GM19397 (cell line): ENCODE measurements at regions not wholly inside any gene's neighbourhood (a gene's known extent, or its start where the extent isn't known, plus 50 kb on each side); places are given as distances from the start of the nearest gene placed in this dataset.
A peak's percentile ranks its signal among the peaks of the same experiment; 100 is the strongest.
"Not testable (repeated sequence)": the region's sequence is repeated elsewhere in the genome, so short reads cannot be mapped to it uniquely, and the experiment has no call there.

Experiments
- ATAC-seq: cut with Tn5 transposase; IDR thresholded peaks from one replicate; pipeline ENCODE4 v1.9.1; 2021; ENCODE audit warnings: mild to moderate bottlenecking, moderate library complexity; ENCODE audit not compliant: unreplicated experiment

DNA sequence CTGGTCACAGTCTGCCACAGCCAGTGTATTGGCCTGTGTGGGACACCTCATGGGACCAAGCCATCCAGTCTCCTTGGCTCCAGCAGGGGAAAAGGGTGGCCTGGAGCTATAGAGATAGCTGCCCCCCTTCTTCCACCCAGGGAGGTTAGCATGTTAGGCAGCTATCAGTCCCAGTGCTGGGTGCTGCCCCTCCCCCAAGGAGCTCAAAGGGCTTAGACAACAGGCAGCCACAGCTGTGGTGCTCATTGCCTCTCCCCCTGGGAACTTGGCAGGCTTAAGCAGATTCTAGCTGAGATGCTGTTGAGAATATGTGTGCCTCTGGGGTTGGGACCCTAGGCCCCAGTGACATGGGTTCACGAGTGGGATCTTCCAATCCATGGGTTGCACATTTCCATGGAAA, 226.0 kb upstream of the PTGER4 start:
- no peak for ATAC-seq

DNA sequence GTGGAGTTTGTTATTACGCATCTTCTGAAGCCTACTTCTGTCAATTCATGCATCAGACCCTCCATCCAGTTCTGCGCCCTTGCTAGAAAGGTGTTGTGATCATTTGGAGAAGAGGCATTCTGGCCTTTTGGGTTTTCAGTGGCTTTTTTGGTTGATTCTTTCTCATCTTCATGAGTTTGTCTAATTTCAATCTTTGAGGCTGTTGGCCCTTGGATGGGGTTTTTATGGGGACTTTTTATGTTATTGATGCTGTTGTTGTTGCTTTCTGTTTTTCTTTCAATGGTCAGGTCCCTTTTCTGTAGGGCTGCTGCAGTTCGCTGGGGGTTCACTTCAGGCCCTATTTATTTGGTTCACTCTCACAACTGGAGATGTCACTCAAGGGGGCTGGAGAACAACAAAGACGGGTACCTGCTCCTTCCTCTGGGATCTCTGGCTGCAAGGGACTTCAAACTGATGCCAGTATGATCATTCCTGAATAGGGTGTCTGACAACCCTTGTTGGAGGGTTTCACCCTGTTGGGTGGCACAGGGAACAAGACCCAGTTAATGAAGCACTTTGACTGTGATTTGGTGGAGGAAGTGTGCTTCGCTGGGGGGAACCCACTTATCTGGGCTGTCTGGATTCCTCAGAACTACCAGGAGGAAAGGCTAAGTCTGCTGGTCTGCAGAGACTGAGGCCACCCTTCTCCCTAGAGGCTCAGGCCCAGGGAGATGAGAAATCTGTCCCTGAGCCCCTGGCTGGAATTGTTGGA, 226.7 kb upstream of the PTGER4 start:
- no peak for ATAC-seq

DNA sequence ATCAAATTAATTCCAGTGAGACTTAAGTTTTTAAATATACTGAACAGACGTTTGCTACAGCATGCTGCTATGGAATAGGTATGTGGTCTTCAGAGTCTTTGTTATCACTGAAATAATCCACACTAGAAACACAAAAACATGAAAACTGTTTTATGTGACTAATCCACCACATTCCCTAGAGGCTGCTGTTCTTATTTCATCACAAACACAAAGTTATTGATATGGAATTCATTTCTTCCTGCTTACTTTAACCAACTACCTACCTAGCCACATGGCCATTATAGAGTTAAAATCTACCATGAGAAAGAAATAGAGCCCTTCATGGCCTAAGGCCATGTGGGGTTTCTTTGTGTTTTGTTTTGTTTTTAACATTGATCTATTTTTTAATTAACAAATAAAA, 232.3 kb upstream of the PTGER4 start:
- no peak for ATAC-seq

DNA sequence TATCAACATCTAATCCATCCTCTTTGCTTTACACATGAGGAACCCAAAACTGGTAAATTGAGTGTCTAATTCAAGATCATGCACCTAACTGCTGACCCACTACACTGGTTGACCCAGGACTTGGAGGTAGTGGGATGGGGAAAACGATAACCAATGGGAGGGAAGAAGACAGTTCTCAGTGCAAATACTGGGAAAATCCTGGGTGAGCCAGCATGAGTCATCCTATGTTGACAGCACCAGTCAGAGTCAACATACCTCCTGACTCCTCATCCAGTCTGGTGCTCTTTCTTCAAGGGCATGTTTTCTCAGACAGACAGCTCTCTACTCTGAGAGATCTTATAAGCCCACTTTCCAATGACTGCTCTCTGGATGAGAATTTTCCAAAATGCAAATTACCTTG, 232.8 kb upstream of the PTGER4 start:
- no peak for ATAC-seq

DNA sequence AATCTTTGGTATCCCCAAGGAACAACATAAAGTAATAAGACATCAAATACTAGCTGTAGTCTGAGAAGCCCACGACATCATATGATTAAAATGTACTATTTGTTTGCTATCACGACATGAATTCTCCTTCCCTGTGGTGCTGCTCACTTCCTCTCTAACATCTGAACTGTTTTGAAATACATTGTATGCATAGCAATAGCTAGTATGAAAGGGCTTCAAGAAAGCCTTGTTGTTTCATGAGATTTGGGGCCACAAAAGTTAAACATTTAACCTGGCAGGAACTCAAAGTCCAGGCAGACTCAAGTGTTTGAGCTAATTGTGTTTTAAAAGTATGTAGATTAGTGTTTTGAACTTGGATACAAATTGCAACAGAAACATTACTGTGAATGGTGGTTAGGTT, 237.4 kb upstream of the PTGER4 start:
- peak; percentile 48 for ATAC-seq

DNA sequence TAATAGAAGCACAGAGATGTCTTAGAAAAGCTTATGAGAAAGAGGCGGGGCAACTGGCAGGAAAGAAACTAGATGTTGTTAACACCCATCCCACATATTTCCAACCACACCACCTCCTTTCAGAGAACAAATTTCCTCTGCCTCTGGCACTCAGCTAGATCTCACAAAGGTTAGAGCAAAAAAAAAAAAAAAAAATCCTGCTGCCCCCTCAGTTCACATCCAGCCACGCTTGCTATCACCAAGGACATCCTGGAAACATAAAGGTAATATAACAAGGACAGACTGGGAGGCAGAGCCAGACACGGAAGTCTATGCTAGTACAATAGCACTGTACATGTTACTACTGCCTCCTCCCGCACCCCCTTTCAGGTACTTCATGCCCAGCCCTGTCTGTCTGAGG, 238.0 kb upstream of the PTGER4 start:
- no peak for ATAC-seq

DNA sequence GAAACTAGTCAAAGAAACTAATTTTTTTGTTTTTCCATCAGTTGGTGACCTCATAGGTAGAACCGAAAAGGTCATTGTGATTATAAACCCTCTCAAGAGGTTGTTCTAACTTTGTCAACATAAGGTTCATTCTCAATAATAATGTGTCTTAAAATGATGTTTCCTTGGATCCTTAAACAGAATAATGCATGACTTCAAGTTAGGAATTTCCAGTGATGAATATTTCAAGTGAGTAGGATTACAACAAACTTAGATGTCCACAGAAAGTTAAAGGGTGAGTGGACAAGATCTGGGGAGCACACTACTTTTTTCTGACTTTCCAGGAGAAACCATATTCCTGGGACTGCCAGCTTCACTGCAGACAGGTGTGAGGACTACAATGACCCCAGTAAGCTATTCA, 239.0 kb upstream of the PTGER4 start:
- no peak for ATAC-seq

DNA sequence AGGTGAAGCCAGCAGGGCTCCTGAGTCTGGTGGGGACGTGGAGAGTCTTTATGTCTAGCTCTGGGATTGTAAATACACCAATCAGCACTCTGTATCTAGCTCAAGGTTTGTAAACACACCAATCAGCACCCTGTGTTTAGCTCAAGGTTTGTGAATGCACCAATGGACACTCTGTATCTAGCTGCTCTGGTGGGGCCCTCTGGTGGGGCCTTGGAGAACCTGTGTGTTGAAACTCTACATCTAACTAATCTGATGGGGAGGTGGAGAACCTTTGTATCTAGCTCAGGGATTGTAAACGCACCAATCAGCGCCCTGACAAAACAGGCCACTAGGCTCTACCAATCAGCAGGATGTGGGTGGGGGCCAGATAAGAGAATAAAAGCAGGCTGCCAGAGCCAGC, 240.6 kb upstream of the PTGER4 start:
- ATAC-seq: not testable (repeated sequence)

DNA sequence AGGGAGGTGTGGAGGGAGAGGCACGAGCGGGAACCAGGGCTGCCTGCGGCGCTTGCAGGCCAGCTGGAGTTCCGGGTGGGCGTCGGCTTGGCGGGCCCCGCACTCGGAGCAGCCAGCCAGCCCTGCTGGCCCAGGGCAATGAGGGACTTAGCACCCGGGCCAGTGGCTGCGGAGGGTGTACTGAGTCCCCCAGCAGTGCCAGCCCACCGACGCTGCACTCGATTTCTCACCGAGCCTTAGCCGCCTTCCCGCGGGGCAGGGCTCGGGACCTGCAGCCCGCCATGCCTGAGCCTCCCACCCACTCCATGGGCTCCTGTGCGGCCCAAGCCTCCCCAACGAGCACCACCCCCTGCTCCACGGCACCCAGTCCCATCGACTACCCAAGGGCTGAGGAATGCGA, 241.1 kb upstream of the PTGER4 start:
- ATAC-seq: not testable (repeated sequence)

DNA sequence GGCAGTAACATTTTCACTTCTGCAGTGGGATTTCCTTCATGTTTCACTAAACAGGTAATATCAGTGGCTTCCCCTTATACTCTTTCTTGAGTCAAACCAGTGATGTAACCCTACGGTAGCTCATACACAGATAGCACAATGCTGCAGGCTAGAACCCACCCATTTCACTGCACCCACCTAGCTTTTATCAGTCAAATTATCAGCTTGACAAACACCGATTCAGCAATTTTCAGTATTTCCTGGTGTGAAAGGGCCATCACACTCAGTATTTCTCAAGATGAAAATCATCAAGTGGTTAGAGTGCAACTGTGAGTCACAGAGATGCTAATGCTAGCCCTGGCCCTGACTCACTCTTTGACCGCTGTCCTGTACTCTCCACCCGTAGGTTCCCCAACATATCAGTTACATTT, 242.3 kb upstream of the PTGER4 start:
- ATAC-seq: peak; percentile 52

DNA sequence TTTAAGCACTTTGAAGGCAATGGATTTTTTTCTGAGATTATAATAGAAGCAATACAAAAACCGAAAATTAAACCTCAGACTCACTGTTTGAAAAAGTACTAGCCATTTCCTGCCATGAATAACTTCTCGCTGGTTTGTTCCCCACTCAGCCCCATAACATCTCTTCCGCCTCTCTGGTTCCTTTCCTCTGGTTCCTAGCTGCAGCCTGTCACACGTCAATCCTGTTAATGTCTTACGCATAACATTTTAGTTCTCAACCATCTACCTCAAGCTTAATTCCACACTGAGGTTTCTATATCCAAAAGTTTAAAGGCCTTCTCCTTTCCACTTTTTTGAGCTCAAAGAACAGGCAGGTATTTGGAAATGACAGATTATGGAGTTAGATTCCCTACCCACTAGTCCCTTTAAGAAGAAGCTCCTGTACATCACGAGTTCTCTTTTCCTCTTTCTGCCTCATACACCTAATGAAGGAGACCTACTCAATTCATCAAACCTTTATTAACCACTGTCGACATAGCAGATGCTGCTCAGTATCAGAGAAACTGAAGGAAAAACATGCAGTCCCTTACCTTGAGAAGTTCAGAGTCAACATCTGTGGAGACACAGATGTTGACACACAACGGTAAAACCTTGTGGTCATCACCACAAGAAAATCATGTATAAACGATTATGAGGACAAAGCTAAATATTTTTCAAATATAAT, 243.0 kb upstream of the PTGER4 start:
- ATAC-seq: peak; percentile 60

DNA sequence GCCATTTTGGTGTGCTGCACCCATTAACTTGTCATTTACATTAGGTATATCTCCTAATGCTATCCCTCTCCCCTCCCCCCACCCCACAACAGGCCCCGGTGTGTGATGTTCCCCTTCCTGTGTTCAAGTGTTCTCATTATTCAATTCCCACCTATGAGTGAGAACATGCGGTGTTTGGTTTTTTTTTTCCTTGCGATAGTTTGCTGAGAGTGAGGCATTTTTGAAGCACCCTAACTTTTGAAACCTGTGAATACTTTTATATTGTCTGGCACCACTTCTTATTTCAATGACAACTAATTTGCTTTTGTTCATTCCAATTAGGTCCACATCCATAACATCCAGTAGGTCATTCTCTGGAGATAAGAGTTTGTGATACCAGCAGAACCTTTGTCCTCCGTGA, 244.0 kb upstream of the PTGER4 start:
- ATAC-seq: not testable (repeated sequence)

DNA sequence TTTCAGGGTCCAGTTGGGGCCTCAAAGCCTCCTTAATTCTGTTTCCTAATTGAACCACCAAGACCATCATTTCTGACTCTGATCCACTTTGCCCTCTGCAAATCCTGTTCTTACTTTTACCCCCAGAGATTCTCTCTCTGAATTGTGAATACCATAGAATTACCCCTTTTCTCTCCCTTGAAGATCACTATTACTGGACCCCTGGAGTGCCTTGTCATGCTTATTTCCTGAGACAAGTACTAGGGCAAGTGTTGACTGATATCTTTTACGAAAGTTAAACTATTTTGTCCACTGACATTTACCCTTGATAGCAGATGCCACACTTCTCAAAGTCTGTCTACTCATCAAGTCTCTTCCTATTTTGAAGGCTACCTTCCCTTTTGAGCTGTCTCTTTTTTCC, 246.9 kb upstream of the PTGER4 start:
- ATAC-seq: no peak

DNA sequence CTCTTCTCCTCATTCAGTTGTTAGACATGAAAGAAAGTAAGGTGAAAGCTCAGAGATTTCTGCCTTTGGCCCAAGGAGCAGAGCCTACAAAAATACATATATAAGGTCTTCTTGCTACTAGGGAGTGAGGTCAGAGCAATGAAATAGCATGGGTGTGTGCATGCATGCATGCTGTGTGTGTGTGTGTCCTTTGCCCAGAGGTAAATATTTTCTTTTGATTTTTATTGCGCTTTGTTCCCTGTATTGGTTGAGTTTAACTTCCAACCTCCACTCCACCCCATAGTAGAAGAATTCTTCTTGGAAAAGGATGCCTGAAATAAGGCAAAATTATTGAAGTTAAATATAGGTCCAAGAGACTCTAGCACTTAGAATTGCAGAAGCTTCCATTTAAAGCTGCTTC, 248.0 kb upstream of the PTGER4 start:
- ATAC-seq: no peak

DNA sequence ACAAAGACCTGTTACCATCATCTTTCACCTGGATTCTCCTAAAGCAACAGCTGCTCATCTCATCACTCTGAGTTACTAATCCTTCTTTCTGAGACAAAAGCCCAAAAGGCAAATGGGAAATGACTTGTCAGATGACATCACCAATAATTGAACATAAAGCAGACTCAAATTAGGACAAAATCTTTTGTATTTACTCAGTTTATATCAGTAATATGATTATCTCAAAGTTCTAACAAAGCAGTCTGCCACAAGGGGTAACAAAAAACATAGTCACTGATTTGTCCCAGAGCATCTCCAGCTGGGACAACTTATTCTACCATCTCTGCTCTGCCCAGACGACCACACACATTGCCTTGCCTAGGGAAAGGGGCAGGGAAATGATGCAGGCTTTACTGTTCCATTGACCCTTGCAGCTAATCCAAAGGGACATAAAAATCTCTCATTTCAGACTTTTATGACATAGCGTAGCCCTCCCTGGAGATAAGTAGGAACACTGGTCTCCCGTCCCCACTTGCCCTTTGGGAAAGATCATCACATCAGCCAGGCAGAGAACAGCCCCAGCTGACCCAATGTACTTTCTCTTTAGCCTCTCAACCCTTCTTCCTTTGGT, 249.5 kb upstream of the PTGER4 start:
- ATAC-seq: no peak

DNA sequence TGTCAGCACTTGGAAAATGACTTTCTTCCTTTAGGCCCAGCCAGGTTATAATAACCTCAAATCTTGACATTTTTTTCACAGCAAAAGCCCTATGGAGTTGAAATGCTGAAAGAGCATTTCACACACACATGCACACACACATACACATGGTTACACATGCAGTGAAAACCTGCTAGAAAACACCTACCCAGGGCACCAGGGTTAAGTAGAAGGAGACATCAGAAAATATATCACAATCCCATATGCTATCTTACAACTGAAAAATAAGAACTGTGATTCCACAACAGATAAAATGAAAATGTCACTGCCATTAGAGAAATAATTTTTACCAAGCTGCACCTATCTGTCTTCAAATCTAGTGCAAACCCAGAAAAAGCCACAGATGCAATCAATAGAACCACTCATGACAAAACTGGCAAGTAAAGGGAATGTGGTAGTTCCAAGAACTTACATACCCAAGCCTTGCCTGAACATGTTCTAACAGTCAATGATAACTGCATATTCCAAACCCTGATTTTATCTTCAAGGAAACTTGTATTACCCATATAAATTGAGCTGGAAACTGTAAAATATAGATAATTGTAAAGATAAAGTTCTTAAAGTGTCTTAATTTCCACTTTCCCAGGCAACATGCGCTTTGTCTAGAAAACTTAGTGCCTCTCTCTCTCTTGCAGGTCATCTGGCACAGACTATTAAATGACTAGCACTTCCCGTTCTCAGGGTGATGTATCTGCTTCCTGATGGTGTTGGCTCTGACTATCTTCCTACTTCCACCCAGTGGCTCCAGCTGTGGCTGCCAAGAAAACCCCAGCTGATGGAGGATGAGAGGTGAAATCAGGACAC, 250.2 kb upstream of the PTGER4 start:
- no peak for ATAC-seq

DNA sequence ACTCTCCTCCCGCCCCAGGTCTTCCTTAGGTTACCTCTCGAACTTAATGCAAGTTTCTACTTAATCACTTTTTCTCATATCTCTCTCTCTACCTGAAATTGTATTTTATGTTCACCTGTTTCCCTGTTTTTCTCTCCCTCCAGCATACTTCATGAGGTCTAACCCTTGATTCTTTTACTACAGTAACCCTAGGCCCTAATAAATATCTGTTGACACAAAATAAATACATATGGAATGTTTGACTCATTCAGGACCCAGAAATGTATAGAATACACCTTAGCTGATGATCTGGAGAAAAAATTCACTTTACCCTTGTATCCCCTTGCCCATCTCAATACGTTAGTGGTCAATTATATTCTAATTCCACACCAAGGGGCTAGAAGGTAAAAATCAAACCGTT, 250.9 kb upstream of the PTGER4 start:
- ATAC-seq: no peak

DNA sequence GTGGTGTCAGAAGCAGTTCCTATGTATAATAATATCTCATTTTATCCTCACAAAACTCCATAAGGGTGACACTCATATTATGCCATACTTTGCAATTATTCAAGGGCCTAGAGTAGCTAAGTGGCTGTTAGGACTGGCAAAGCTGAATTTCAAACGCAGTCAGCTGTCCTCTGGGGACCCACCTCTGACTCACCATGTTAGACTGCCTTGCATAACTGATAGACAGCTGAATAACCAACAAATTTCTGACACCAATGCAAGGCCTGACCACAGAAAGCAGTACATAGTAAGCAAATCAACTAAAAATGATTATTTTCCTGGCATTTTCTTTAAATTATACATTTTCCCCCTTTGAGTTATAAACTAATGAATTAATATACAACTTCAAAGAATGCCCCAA, 251.6 kb upstream of the PTGER4 start:
- no peak for ATAC-seq

DNA sequence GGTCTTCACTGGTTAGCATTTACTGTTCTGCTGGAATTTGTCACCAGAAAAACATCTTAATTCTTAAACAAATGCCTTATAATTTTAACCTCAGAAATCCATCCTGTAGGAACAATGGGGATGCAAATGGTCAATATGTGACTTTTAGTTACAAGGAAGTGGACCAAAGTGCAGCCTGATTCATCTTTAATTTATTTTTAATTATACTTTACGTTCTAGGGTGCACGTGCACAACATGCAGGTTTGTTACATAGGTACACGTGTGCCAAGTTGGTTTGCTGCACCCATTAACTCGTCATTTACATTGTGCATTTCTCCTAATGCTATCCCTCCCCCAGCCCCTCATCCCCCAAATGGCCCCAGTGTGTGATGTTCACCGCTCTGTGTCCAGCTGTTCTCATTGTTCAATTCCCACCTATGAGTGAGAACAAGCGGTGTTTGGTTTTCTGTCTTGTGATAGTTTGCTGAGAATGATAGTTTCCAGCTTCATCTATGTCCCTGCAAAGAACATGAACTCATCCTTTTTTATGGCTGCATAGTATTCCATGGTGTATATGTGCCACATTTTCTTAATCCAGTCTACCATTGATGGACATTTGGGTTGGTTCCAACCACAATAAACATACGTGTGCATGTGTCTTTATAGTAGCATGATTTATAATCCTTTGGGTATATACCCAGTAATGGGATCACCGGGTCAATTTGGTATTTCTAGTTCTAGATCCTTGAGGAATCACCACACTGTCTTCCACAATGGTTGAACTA, 262.5 kb upstream of the PTGER4 start:
- not testable (repeated sequence) for ATAC-seq

DNA sequence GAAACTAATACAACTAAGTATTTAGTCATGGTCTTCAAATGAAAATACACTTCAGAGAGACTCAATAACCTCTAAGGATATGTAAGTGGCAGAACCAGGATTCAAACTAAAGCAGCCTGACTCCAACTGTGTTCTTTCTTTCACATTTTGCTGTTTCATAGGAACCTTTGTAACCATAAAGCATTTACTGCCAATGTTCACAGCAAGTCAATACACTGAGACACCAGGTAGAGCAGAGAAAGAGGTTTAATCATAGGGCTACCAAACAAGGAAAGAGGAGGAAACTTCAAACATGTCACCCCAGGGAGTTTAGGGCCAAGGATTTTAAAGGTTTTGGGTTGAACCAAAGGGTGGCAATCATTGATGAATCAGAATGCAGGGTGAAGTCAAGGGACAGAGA, 263.1 kb upstream of the PTGER4 start:
- ATAC-seq: no peak

DNA sequence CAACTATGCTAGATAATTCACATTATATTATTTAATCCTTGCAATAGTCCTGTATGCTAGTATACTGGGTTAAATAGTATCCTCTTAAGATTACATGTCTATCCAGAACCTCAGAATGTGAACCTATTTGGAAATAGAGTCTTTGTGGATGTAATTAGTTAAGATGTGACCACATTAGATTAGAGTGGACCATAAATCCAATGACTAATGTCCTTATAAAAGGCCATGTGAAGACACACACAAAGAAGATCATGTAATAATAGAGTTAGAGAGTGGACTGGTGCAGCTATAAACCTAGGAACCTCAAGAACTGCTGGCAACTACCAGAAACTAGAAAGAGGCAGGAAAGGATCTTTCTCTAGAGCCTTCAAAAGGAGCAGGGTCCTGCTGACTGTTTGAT, 263.6 kb upstream of the PTGER4 start:
- ATAC-seq: no peak
